ES-I3 (cell line): ENCODE measurements at regions not wholly inside any gene's neighbourhood (a gene's known extent, or its start where the extent isn't known, plus 50 kb on each side); places are given as distances from the start of the nearest gene placed in this dataset.
"Not testable (repeated sequence)": the region's sequence is repeated elsewhere in the genome, so short reads cannot be mapped to it uniquely, and the experiment has no call there.

Source experiments
- H3K36me3 ChIP-seq: 2 replicates; pipeline ENCODE4 v1.6.1; 2013; ENCODE audit warnings: mild to moderate bottlenecking, low read length, control low read depth, moderate library complexity; ENCODE audit not compliant: insufficient read depth
- H3K4me1 ChIP-seq: 2 replicates; pipeline ENCODE4 v1.6.1; 2013; ENCODE audit warnings: mild to moderate bottlenecking, control low read depth, low read length; ENCODE audit not compliant: insufficient read depth
- H3K9ac ChIP-seq: 2 replicates; pipeline ENCODE4 v1.6.1; 2013; ENCODE audit warnings: low read depth, mild to moderate bottlenecking, low read length, moderate library complexity
- H3K9me3 ChIP-seq: 2 replicates; pipeline ENCODE4 v1.6.1; 2013; ENCODE audit warnings: mild to moderate bottlenecking, low read length, moderate library complexity; ENCODE audit not compliant: control insufficient read depth, insufficient read depth

DNA sequence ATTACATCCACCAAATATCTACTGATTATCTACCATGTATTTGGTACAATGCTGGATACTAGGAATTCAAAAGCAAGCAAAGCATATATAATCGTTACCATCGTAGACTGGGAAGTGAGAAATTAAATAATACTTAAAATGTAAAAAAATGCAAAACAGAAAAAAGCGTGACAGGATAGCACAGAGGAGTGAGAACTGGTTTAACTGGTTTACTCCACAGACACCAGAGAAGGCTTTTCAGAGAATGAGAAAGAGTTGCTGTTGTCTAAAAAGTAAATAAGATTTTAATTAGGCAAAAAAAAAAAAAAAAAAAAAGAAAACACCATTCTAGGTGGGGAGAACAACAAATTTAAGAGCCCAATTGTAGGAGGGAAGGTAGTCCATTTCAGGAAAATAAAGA is 657.9 kb upstream of the ST8SIA4 start:
- H3K9me3 ChIP-seq, result no peaks in the 10 kb centered on the region
- no peaks in the 10 kb centered on the region for H3K36me3 ChIP-seq
- no peaks in the 10 kb centered on the region for H3K4me1 ChIP-seq
- H3K9ac ChIP-seq, result no peak overlapping the region

DNA sequence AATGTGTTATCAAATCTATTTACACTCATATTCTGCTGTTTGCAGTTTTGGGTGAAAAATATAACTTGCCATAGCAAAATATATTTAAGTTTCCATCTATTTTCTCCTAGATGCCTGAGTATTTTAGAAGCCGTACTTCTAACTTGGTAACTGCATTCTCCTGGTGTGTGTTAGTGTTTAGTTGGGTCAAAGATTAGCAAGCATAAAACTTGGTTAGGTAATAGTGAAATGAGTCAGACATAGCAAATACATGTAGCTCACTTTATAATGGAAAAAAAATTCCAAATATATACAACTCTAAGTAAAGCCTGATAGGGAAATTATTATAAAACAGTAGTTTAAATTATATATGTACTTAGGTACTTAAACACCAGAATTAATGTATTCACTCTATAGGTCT is 640.7 kb upstream of the ST8SIA4 start:
- Histone ChIP-seq H3K36me3 (no peaks in the 10 kb centered on the region), H3K9me3 (no peaks in the 10 kb centered on the region), H3K4me1 (no peaks in the 10 kb centered on the region; the same call in 1 of the 2 replicates), H3K9ac (no peak overlapping the region)

DNA sequence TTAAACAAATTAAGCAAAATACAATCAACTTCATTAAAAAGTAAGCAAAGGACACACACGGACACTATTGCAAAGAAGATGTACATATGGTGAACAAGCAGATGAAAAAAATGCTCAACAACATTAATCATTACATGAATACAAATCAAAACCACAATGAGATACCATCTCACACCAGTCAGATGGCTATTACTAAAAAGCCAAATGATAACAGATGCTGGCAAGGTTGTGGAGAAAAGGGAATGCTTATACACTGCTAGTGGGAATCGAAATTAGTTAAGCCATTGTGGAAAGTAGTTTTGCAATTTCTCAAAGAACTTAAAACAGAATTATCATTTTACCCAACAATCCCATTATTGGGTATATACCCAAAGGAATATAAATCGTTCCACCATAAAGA is 636.2 kb upstream of the ST8SIA4 start:
- Histone ChIP-seq H3K36me3 (no peaks in the 10 kb centered on the region), H3K9me3 (no peaks in the 10 kb centered on the region), H3K9ac (no peak overlapping the region), H3K4me1 (no peaks in the 10 kb centered on the region; the same call in 1 of the 2 replicates)

DNA sequence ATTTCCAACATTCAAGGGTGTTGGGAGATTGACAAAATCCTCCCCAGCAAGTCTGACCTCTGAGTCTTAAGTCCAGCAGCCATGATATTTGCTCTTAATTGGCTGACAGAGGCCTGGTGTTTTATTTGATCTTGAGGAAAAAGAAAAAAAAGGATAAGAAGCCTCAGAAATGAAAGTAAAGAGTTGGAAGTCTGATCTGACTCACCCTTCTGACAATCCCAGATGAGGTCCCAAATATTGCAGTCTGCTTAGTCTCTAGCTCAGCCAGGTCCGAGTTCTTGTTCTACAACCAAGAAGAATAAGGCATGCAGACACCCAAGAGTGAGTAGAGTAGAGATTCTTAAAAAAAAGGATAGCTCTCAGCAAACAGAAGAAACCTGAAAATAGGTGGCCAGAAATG is 632.5 kb upstream of the ST8SIA4 start:
- no peaks in the 10 kb centered on the region for H3K4me1 ChIP-seq
- H3K36me3 ChIP-seq, result no peaks in the 10 kb centered on the region

DNA sequence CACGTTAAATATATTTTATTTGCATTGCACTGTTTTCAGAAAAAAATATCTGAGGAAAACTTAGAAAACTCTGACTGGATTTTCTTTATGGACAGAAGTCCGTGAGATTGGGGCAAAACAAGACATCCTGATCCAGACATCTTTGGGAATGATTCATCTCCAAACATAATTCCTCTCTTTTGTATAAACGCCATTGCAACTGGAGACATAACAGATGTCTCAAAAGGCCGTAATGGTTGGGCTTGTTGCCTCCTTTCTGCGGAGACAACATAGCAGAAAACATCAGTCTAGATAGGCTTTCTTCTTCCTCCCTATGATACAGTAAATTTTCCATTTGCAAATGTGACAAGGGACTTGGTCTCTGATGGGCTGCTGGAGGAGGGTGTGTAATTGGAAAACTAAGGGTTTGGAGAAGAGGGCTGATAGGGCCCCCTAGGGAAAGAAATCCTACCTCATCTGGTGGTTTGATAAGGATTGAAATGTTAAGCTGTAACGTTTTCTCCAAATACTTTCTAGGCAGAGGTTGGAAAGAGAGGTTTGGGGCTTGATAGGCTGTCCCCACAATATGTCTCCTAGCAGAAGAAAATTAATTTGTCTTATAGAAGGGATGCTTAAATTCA is 631.5 kb upstream of the ST8SIA4 start:
- no peaks in the 10 kb centered on the region for H3K36me3 ChIP-seq
- H3K9ac ChIP-seq, result no peak overlapping the region
- H3K4me1 ChIP-seq, result no peaks in the 10 kb centered on the region
- H3K9me3 ChIP-seq, result no peaks in the 10 kb centered on the region

More for the DNA sequence above, 632.5 kb upstream of the ST8SIA4 start:
- Histone ChIP-seq H3K9ac (no peak overlapping the region), H3K9me3 (no peaks in the 10 kb centered on the region)

DNA sequence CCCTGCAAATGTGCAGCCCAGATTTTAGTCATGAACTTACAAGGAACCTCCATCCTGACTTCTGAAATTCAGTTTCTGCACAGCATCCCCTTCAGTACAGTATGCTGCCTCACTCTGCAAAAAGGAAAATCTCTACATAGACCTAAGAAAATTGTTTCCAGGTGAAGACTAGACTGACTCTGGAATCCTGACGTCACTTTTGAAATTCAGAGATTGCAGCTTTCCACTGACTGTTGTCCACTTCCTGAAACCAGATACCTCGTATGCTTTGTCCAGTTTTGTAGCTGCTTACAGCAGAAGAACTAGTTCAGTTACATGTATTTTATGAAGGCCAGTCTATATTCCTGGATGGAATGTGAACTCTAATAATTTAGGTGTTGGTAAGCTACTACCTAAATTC is 629.3 kb upstream of the ST8SIA4 start:
- H3K9me3 ChIP-seq, result no peaks in the 10 kb centered on the region

GRCh38 chr5:101531026-101531425 is 627.9 kb upstream of the ST8SIA4 start:
- H3K9ac ChIP-seq, result no peak overlapping the region
- H3K4me1 ChIP-seq, result no peaks in the 10 kb centered on the region
- no peaks in the 10 kb centered on the region for H3K36me3 ChIP-seq
- no peaks in the 10 kb centered on the region for H3K9me3 ChIP-seq

More for the DNA sequence above, 629.3 kb upstream of the ST8SIA4 start:
- no peaks in the 10 kb centered on the region for H3K4me1 ChIP-seq
- H3K36me3 ChIP-seq, result no peaks in the 10 kb centered on the region
- H3K9ac ChIP-seq, result no peak overlapping the region

GRCh38 chr5:101529094-101529493 is 626.0 kb upstream of the ST8SIA4 start:
- H3K36me3 ChIP-seq, H3K9ac ChIP-seq, H3K9me3 ChIP-seq, H3K4me1 ChIP-seq: not testable (repeated sequence)

DNA sequence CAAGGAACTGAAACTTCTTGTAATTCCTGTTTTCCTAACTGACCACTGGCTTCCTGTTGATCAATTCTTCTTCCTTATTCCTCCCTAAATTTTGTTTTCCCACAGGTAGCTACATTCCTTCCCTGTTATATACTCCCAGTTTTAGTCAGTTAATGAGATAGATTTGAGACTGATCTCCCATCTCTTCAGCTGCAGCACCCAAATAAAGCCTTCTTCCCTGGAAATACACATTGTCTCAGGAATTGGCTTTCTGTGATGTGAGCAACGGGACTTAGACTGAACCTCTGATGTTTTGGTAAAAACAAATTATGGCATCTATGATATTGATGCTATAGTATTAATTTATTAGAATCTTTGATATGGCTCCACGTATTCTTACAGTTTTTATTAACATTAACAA is 617.3 kb upstream of the ST8SIA4 start:
- H3K9me3 ChIP-seq, result no peaks in the 10 kb centered on the region; the same call in none of the 2 replicates
- no peaks in the 10 kb centered on the region for H3K36me3 ChIP-seq
- H3K9ac ChIP-seq, result no peak overlapping the region
- no peaks in the 10 kb centered on the region for H3K4me1 ChIP-seq

DNA sequence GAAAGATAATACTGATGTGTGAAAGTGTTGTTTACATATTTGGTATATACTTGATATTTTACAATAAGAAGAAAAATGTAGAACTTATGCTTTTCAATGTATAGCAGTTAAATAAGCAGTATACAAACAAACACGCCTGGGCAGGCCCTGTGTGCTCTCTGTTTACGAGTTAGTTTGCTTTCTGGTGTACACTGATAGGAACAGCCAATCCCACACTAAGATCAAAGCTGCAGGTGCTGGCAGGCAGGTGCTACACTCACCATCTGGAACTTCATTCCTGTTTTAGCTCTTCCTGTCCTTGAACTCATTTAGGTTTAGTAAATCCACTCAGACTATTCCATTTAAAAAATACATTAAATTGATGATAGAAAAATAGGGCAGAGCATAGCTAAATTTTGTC is 614.7 kb upstream of the ST8SIA4 start:
- peaks cover 2% of the 10 kb centered on the region for H3K9me3 ChIP-seq
- H3K36me3 ChIP-seq, result no peaks in the 10 kb centered on the region
- no peak overlapping the region for H3K9ac ChIP-seq
- H3K4me1 ChIP-seq, result no peaks in the 10 kb centered on the region

DNA sequence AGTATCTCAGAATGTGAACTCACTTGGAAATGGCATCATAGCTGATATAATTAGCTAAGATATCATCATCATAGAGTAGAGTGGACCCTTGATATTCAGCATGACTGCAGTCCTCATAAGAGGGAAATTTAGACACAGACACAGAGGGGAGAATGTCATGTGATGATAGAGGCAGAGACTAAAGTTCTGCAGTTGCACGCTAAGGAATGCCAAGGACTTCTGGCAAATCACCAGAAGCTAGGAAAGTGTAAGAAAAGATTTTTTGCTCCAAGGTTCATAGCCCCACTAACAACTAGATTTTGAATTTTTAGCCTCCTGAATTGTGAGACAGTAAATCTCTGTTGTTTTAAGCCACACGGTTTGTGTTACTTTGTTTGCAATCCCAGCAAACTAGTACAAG is 612.6 kb upstream of the ST8SIA4 start:
- H3K9me3 ChIP-seq, result peaks cover 2% of the 10 kb centered on the region
- no peaks in the 10 kb centered on the region for H3K36me3 ChIP-seq
- no peak overlapping the region for H3K9ac ChIP-seq
- H3K4me1 ChIP-seq, result no peaks in the 10 kb centered on the region

- H3K36me3 ChIP-seq, result peaks cover 4% of the 10 kb centered on the region; the same call in 1 of the 2 replicates
- peaks cover 8% of the 10 kb centered on the region for H3K9me3 ChIP-seq
- no peak overlapping the region for H3K9ac ChIP-seq
- H3K4me1 ChIP-seq, result no peaks in the 10 kb centered on the region
Measured at GRCh38 chr5:101505891-101506570, 602.9 kb upstream of the ST8SIA4 start.

DNA sequence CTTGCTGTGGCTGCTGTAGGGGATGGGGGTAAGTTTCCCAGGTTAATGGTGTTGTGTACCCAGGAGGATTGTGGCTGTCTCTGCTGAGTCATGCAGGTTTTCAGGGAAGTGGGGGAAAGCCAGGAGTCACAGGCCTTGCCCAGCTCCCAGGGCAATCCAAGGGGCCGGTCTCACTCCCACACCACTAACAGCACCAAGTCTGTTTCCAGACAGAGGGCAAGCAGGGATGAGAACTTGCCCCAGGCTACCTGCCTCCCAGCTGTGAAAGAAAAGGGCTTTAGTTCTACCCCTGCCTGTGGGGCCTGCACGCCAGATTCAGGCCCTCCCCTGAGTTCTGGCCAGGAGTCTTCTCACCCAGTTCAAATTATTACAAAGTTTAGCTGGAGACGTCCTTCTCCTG is 579.8 kb upstream of the ST8SIA4 start:
- no peaks in the 10 kb centered on the region for H3K4me1 ChIP-seq
- no peak overlapping the region for H3K9ac ChIP-seq
- no peaks in the 10 kb centered on the region for H3K36me3 ChIP-seq
- no peaks in the 10 kb centered on the region for H3K9me3 ChIP-seq

GRCh38 chr5:101473483-101473882 is 570.4 kb upstream of the ST8SIA4 start:
- H3K4me1 ChIP-seq, result no peaks in the 10 kb centered on the region
- H3K36me3 ChIP-seq, result no peaks in the 10 kb centered on the region

GRCh38 chr5:101461455-101461854 is 558.4 kb upstream of the ST8SIA4 start:
- Histone ChIP-seq H3K9me3 (no peaks in the 10 kb centered on the region), H3K36me3 (no peaks in the 10 kb centered on the region), H3K9ac (no peak overlapping the region), H3K4me1 (no peaks in the 10 kb centered on the region)

More at GRCh38 chr5:101473483-101473882, 570.4 kb upstream of the ST8SIA4 start:
- Histone ChIP-seq H3K9me3 (no peaks in the 10 kb centered on the region), H3K9ac (no peak overlapping the region)
